CD4-positive, alpha-beta T cell (primary cell): ENCODE measurements at regions not wholly inside any gene's neighbourhood (a gene's known extent, or its start where the extent isn't known, plus 50 kb on each side); places are given as distances from the start of the nearest gene placed in this dataset.

Source experiments
- ATAC-seq: fragments of 200-7000 bp; cut with Tn5 transposase; one replicate; pipeline ENCODE4 v1.10.0; 2022; ENCODE audit warnings: mild to moderate bottlenecking; ENCODE audit not compliant: poor library complexity
- CTCF ChIA-PET: fragments of 350-600 bp; sonication (Branson Sonifier 250); formaldehyde crosslinking; loops from one replicate; lab custom pipeline; 2021; ENCODE audit warnings: antibody characterized with exemption, inconsistent platforms; lab: Charles Lee
- POLR2A ChIA-PET: fragments of 350-600 bp; sonication (Branson Sonifier 250); formaldehyde crosslinking; loops from one replicate; lab custom pipeline; 2021; ENCODE audit warnings: antibody characterized with exemption, inconsistent platforms; lab: Charles Lee
- DNase-seq, 14 experiments: peaks; one replicate each; pipeline ENCODE4 v3.0.0-alpha.2; 2013 to 2020; ENCODE audit warnings: mixed read lengths in 2 of 14
- H3K27ac ChIP-seq, 2 donors: one replicate each; pipeline versions ENCODE4 v1.5.1 to v1.7.0; 2013; ENCODE audit warnings: low read length in 2 of 2, low read depth in 1 of 2, mild to moderate bottlenecking in 1 of 2
- H3K27me3 ChIP-seq, 2 experiments: 1 replicate in 1 of 2; 2 replicates in 1 of 2; pipeline versions ENCODE4 v1.6.1 to v1.7.0; 2013; ENCODE audit warnings: low read length in 2 of 2, control low read depth in 1 of 2, mild to moderate bottlenecking in 1 of 2, moderate library complexity in 1 of 2; ENCODE audit not compliant: insufficient read depth in 2 of 2, control insufficient read depth in 1 of 2
- H3K36me3 ChIP-seq: one replicate; pipeline ENCODE4 v1.6.1; 2013; ENCODE audit warnings: low read length, control low read depth; ENCODE audit not compliant: insufficient read depth
- H3K4me1 ChIP-seq: one replicate; pipeline ENCODE4 v1.6.1; 2013; ENCODE audit warnings: low read length, control low read depth; ENCODE audit not compliant: insufficient read depth
- H3K4me3 ChIP-seq: one replicate; pipeline ENCODE4 v1.5.1; 2013; ENCODE audit warnings: mild to moderate bottlenecking, low read length, moderate library complexity
- H3K9me3 ChIP-seq, 2 experiments: 1 replicate in 1 of 2; 2 replicates in 1 of 2; pipeline versions ENCODE4 v1.6.1 to v1.7.0; 2013; ENCODE audit warnings: low read length in 2 of 2, mild to moderate bottlenecking in 2 of 2, control low read depth in 1 of 2, moderate library complexity in 1 of 2; ENCODE audit not compliant: control insufficient read depth in 1 of 2, insufficient read depth in 1 of 2
- H3K27ac Mint-ChIP-seq: one replicate; pipeline ENCODE4 v1.8.0; 2020; ENCODE audit warnings: mixed read lengths
- H3K27me3 Mint-ChIP-seq: one replicate; pipeline ENCODE4 v1.8.0; 2021; ENCODE audit warnings: mixed read lengths
- H3K36me3 Mint-ChIP-seq: one replicate; pipeline ENCODE4 v1.8.0; 2021; ENCODE audit warnings: low read depth, mixed read lengths
- H3K4me1 Mint-ChIP-seq: one replicate; pipeline ENCODE4 v1.8.0; 2021; ENCODE audit warnings: low read depth, mixed read lengths
- H3K4me3 Mint-ChIP-seq: one replicate; pipeline ENCODE4 v1.8.0; 2020; ENCODE audit warnings: mild to moderate bottlenecking, mixed read lengths
- H3K9me3 Mint-ChIP-seq: one replicate; pipeline ENCODE4 v1.8.0; 2020; ENCODE audit warnings: mixed read lengths
- CTCF ChIP-seq: fragments of 200-600 bp; IDR thresholded peaks from one replicate; pipeline ENCODE4 v1.8.0; 2022; ENCODE audit warnings: antibody characterized with exemption, mild to moderate bottlenecking
- intact Hi-C, 2 experiments: fragments of 100-400 bp; cut with DNase I in 1 of 2; cut with micrococcal nuclease in 1 of 2; formaldehyde crosslinking; loops; one replicate each; pipeline versions ENCODE4 v1.15.1 to v1.9.0; 2023 to 2025; cut with DNase I, micrococcal nuclease

- intact Hi-C loops, result no loop called here
- ChIA-PET POLR2A (interaction anchor here (0.6 kb wide), 1 partner anchor 9 kb away, joined by 3 read pairs; no protein-coding TSS in a partner anchor), CTCF (no interaction called here)
- Mint-ChIP-seq H3K27ac (no peak overlapping the region), H3K36me3 (no peaks in the 10 kb centered on the region), H3K4me3 (no peak overlapping the region), H3K9me3 (peaks cover 2% of the 10 kb centered on the region), H3K27me3 (peaks cover under 1% of the 10 kb centered on the region), H3K4me1 (no peaks in the 10 kb centered on the region)
- Histone ChIP-seq H3K36me3 (no peaks in the 10 kb centered on the region), H3K4me1 (no peaks in the 10 kb centered on the region), H3K27me3 (no peaks in the 10 kb centered on the region), H3K27ac (no peak overlapping the region), H3K9me3 (peaks cover 0 to 14% of the 10 kb centered on the region in 2 experiments), H3K4me3 (no peak overlapping the region)
- DNase-seq, result no peak
- ATAC-seq, result no peak
- TF ChIP-seq CTCF, result no peak
Observed at GRCh38 chr4:112975567-112976355, 73.7 kb upstream of the ANK2 start.

GRCh38 chr4:112978691-112979472 is 70.6 kb upstream of the ANK2 start:
- Histone ChIP-seq H3K4me1 (no peaks in the 10 kb centered on the region), H3K9me3 (peaks cover 0 to 14% of the 10 kb centered on the region in 2 experiments), H3K27me3 (no peaks in the 10 kb centered on the region), H3K36me3 (no peaks in the 10 kb centered on the region), H3K27ac (no peak overlapping the region), H3K4me3 (no peak overlapping the region)
- Mint-ChIP-seq H3K27me3 (peaks cover 8% of the 10 kb centered on the region), H3K4me3 (no peak overlapping the region), H3K9me3 (no peaks in the 10 kb centered on the region), H3K27ac (no peak overlapping the region), H3K4me1 (no peaks in the 10 kb centered on the region), H3K36me3 (no peaks in the 10 kb centered on the region)
- ChIA-PET CTCF (no interaction called here), POLR2A (no interaction called here)
- intact Hi-C loops, result no loop called here
- TF ChIP-seq CTCF, result no peak
- peak in 1 of 14 experiments; percentile 6 for DNase-seq
- ATAC-seq, result no peak

- Histone ChIP-seq H3K9me3 (peaks cover 0 to 14% of the 10 kb centered on the region in 2 experiments), H3K36me3 (no peaks in the 10 kb centered on the region), H3K4me3 (no peak overlapping the region), H3K27me3 (no peaks in the 10 kb centered on the region), H3K27ac (no peak overlapping the region), H3K4me1 (no peaks in the 10 kb centered on the region)
- Mint-ChIP-seq H3K4me1 (no peaks in the 10 kb centered on the region), H3K4me3 (no peak overlapping the region), H3K27ac (no peak overlapping the region), H3K27me3 (peaks cover 8% of the 10 kb centered on the region), H3K36me3 (no peaks in the 10 kb centered on the region), H3K9me3 (no peaks in the 10 kb centered on the region)
- DNase-seq (peak in 2 of 14 experiments; percentile 1 to 2), ATAC-seq (no peak)
- intact Hi-C loops, result no loop called here
- TF ChIP-seq CTCF, result no peak
- ChIA-PET CTCF (no interaction called here), POLR2A (no interaction called here)
Observed at GRCh38 chr4:112979881-112980421, 69.5 kb upstream of the ANK2 start.
